Loucy (cell line): ENCODE measurements at regions not wholly inside any gene's neighbourhood (a gene's known extent, or its start where the extent isn't known, plus 50 kb on each side); places are given as distances from the start of the nearest gene placed in this dataset.

Source experiments
- H2AFZ ChIP-seq: fragments of 200-600 bp; sonication (generic); 2 replicates; pipeline ENCODE4 v1.6.0; 2016; ENCODE audit warnings: antibody characterized with exemption, mild to moderate bottlenecking, low read length, moderate library complexity
- H3F3A ChIP-seq: fragments of 200-600 bp; 2 replicates; pipeline ENCODE4 v1.6.0; 2016; ENCODE audit warnings: antibody characterized with exemption, low read depth, mild to moderate bottlenecking
- H3K27me3 ChIP-seq: fragments of 200-600 bp; sonication (generic); 2 replicates; pipeline ENCODE4 v1.6.1; 2014; ENCODE audit warnings: low read length, mild to moderate bottlenecking; ENCODE audit not compliant: insufficient read depth, poor library complexity, severe bottlenecking
- H3K36me3 ChIP-seq: fragments of 200-600 bp; sonication (generic); 2 replicates; pipeline ENCODE4 v1.6.1; 2016; ENCODE audit warnings: low read length; ENCODE audit not compliant: insufficient read depth
- H3K4me1 ChIP-seq: fragments of 200-600 bp; sonication (generic); 2 replicates; pipeline ENCODE4 v1.5.1; 2014; ENCODE audit warnings: low read length, mild to moderate bottlenecking; ENCODE audit not compliant: insufficient read depth, poor library complexity, severe bottlenecking
- H3K4me2 ChIP-seq: fragments of 200-600 bp; sonication (generic); 2 replicates; pipeline ENCODE4 v1.6.0; 2014; ENCODE audit warnings: antibody characterized with exemption, low read length, low read depth, mild to moderate bottlenecking; ENCODE audit not compliant: poor library complexity, severe bottlenecking
- H3K4me3 ChIP-seq: fragments of 200-600 bp; sonication (generic); 2 replicates; pipeline ENCODE4 v1.5.1; 2014; ENCODE audit warnings: low read length, mild to moderate bottlenecking, mixed read lengths; ENCODE audit not compliant: poor library complexity, severe bottlenecking
- H3K79me2 ChIP-seq: fragments of 200-600 bp; sonication (generic); 2 replicates; pipeline ENCODE4 v1.6.1; 2014; ENCODE audit warnings: low read length; ENCODE audit not compliant: insufficient read depth
- H3K9ac ChIP-seq: fragments of 200-600 bp; sonication (generic); 2 replicates; pipeline ENCODE4 v1.6.0; 2014; ENCODE audit warnings: mild to moderate bottlenecking, low read depth, low read length, moderate library complexity; ENCODE audit not compliant: poor library complexity, severe bottlenecking
- H3K9me2 ChIP-seq: fragments of 200-600 bp; sonication (generic); replicated peaks from 2 replicates; pipeline ENCODE4 v1.6.1; 2016; ENCODE audit warnings: low read depth, low read length, mixed read lengths
- H3K9me3 ChIP-seq: fragments of 200-600 bp; sonication (generic); 2 replicates; pipeline ENCODE4 v1.6.1; 2014; ENCODE audit warnings: mild to moderate bottlenecking, antibody characterized with exemption, low read length, low read depth; ENCODE audit not compliant: insufficient read depth
- H4K20me1 ChIP-seq: fragments of 200-600 bp; sonication (generic); 2 replicates; pipeline ENCODE4 v1.6.0; 2014; ENCODE audit warnings: antibody characterized with exemption, low read length, mild to moderate bottlenecking; ENCODE audit not compliant: insufficient read depth, poor library complexity, severe bottlenecking
- EZH2phosphoT487 ChIP-seq: fragments of 200-600 bp; IDR thresholded peaks from 2 replicates; pipeline ENCODE4 v1.6.1; 2018; ENCODE audit warnings: antibody characterized with exemption, mild to moderate bottlenecking, moderate library complexity, borderline replicate concordance
- TF ChIP-seq, protein P1 (sequence below): fragments of 200-600 bp; sonication (generic); conservative IDR thresholded peaks from 2 replicates; pipeline ENCODE4 v1.5.1; 2014; ENCODE audit warnings: mild to moderate bottlenecking, antibody characterized with exemption, low read length

DNA sequence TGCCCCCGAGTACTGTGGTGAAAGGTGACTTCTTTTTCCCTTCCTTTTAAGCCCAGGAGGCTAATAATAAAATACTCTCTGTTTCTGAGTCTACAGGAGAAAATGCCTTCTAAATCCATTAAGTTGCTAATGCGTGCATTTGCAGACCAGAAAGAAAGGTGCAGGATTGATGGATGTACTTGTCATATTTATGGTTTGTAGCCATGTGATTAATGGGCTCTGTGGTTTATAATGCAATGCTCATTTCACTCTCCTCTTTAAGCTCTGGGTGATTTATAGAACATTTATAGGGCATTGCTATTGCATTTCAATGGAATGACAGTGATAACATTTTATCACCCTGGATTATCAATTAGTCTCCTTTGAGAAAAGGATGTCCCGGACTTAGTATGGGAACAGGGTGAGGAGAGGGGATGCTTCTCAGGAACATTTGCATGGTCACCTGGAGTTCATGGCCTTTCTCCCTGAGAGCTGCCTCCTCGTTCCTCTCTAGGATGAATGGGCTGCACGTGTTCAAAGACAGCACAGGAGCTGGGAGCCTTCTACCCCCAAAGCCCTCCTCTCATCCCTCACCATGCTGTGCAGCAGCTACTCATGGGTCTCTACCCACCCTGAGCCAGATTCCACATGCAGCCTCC, 82.8 kb upstream of the HMGXB4 start:
- Histone ChIP-seq H3K9me2 (no peaks in the 10 kb centered on the region), H4K20me1 (no peaks in the 10 kb centered on the region), H3F3A (no peaks in the 10 kb centered on the region), H3K4me2 (no peak overlapping the region), H2AFZ (no peak overlapping the region), H3K4me1 (no peaks in the 10 kb centered on the region), H3K79me2 (no peaks in the 10 kb centered on the region), H3K9ac (no peak overlapping the region), H3K27me3 (no peaks in the 10 kb centered on the region), H3K9me3 (no peaks in the 10 kb centered on the region), H3K36me3 (no peaks in the 10 kb centered on the region), H3K4me3 (no peak overlapping the region)
- no peak for TF ChIP-seq EZH2phosphoT487
- TF ChIP-seq, protein P1, sequence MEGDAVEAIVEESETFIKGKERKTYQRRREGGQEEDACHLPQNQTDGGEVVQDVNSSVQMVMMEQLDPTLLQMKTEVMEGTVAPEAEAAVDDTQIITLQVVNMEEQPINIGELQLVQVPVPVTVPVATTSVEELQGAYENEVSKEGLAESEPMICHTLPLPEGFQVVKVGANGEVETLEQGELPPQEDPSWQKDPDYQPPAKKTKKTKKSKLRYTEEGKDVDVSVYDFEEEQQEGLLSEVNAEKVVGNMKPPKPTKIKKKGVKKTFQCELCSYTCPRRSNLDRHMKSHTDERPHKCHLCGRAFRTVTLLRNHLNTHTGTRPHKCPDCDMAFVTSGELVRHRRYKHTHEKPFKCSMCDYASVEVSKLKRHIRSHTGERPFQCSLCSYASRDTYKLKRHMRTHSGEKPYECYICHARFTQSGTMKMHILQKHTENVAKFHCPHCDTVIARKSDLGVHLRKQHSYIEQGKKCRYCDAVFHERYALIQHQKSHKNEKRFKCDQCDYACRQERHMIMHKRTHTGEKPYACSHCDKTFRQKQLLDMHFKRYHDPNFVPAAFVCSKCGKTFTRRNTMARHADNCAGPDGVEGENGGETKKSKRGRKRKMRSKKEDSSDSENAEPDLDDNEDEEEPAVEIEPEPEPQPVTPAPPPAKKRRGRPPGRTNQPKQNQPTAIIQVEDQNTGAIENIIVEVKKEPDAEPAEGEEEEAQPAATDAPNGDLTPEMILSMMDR = no peak

DNA sequence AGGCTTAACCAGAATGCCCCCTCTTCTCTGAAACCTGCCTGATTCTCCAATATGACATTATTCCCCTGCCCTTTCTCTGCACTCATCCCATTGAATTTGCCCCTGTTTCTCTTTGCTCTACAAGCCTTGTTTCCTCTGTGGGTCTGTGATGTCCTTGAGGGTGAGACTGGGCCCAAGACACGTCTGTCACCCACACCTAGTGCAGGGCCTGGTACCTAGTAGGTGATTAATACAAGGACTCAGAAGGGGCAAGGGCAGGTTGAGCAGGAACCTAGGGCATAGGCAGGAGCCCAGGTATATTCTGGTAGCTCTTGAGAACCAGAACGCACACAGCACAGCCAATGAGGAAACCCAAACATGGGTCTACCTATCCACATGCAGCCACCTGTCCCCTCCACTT, 81.9 kb upstream of the HMGXB4 start:
- no peaks in the 10 kb centered on the region for H3K36me3 ChIP-seq
- H3K4me3 ChIP-seq = no peak overlapping the region
- no peak for TF ChIP-seq EZH2phosphoT487
- TF ChIP-seq, protein P1 = no peak
- H3K9me2 ChIP-seq = no peaks in the 10 kb centered on the region
- H3K9me3 ChIP-seq = no peaks in the 10 kb centered on the region
- H3K9ac ChIP-seq = no peak overlapping the region
- no peaks in the 10 kb centered on the region for H3K27me3 ChIP-seq
- H4K20me1 ChIP-seq = no peaks in the 10 kb centered on the region
- no peak overlapping the region for H3K4me2 ChIP-seq
- H3F3A ChIP-seq = no peaks in the 10 kb centered on the region
- H3K4me1 ChIP-seq = no peaks in the 10 kb centered on the region
- H2AFZ ChIP-seq = no peak overlapping the region
- H3K79me2 ChIP-seq = no peaks in the 10 kb centered on the region

DNA sequence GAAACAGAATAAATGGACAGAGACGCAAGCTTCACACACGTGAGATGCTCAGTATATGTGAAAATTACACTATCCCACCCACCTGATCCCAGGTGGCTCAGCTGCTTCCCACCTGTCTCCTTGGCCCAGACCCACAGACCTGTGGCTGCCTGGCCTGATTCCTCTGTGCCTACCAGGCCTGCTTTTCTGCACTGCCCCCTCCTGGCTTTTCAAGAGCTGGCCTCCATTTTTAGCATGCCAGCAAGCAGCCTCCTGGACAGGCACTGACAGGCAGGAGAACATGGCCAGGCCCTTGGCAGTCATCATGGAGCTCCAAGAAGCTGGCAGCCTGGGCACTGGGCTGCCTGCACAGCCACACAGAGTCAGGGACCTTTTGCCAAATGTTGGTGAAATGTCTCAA, 79.5 kb upstream of the HMGXB4 start:
- no peaks in the 10 kb centered on the region for H3K36me3 ChIP-seq
- H3K4me2 ChIP-seq = no peak overlapping the region
- no peaks in the 10 kb centered on the region for H4K20me1 ChIP-seq
- H3K27me3 ChIP-seq = no peaks in the 10 kb centered on the region
- H3K4me3 ChIP-seq = no peak overlapping the region
- H2AFZ ChIP-seq = no peak overlapping the region
- H3K79me2 ChIP-seq = no peaks in the 10 kb centered on the region
- no peak for TF ChIP-seq EZH2phosphoT487
- TF ChIP-seq, protein P1 = no peak
- no peak overlapping the region for H3K9ac ChIP-seq
- H3F3A ChIP-seq = no peaks in the 10 kb centered on the region
- no peaks in the 10 kb centered on the region for H3K9me2 ChIP-seq
- H3K9me3 ChIP-seq = no peaks in the 10 kb centered on the region; the same call in 1 of the 2 replicates
- H3K4me1 ChIP-seq = no peaks in the 10 kb centered on the region
